Naive thymus-derived CD8-positive, alpha-beta T cell (primary cell): ENCODE measurements at regions not wholly inside any gene's neighbourhood (a gene's known extent, or its start where the extent isn't known, plus 50 kb on each side); places are given as distances from the start of the nearest gene placed in this dataset.
"Not testable (repeated sequence)": the region's sequence is repeated elsewhere in the genome, so short reads cannot be mapped to it uniquely, and the experiment has no call there.

Experiments
- ATAC-seq, 2 donors: fragments of 150-1000 bp; cut with Tn5 transposase in 1 of 2; sonication (Bioruptor Pico), chemical (Tn5 transposase) in 1 of 2; 1 replicate in 1 of 2; 2 replicates in 1 of 2; pipeline ENCODE4 v1.10.0; 2021; ENCODE audit warnings: mild to moderate bottlenecking in 2 of 2, moderate library complexity in 2 of 2
- POLR2A ChIA-PET: fragments of 350-600 bp; sonication (Branson Sonifier 250); formaldehyde crosslinking; loops from one replicate; lab custom pipeline; 2021; ENCODE audit warnings: antibody characterized with exemption; lab: Charles Lee
- DNase-seq, 10 donors: peaks; one replicate each; pipeline versions ENCODE4 v3.0.0 to v3.0.0-alpha.2; 2020 to 2022
- H3K27ac Mint-ChIP-seq, 10 donors: one replicate each; pipeline ENCODE4 v1.8.0; 2020 to 2022; ENCODE audit warnings: mild to moderate bottlenecking in 10 of 10, mixed read lengths in 10 of 10, moderate library complexity in 4 of 10, inconsistent platforms in 1 of 10
- H3K27me3 Mint-ChIP-seq, 5 donors: one replicate each; pipeline ENCODE4 v1.8.0; 2021 to 2022; ENCODE audit warnings: mixed read lengths in 5 of 5
- H3K36me3 Mint-ChIP-seq, 3 donors: one replicate each; pipeline ENCODE4 v1.8.0; 2020 to 2022; ENCODE audit warnings: mixed read lengths in 3 of 3, mild to moderate bottlenecking in 2 of 3, inconsistent platforms in 1 of 3
- H3K4me1 Mint-ChIP-seq, 4 donors: one replicate each; pipeline ENCODE4 v1.8.0; 2021 to 2022; ENCODE audit warnings: mixed read lengths in 4 of 4
- H3K4me3 Mint-ChIP-seq, 10 donors: one replicate each; pipeline ENCODE4 v1.8.0; 2020 to 2022; ENCODE audit warnings: mild to moderate bottlenecking in 10 of 10, mixed read lengths in 10 of 10, moderate library complexity in 6 of 10, inconsistent platforms in 1 of 10
- H3K9me3 Mint-ChIP-seq, 9 donors: one replicate each; pipeline ENCODE4 v1.8.0; 2020 to 2022; ENCODE audit warnings: mixed read lengths in 9 of 9, mild to moderate bottlenecking in 3 of 9, inconsistent platforms in 1 of 9, moderate library complexity in 1 of 9

GRCh38 chr14:51597261-51598001 lies 54.3 kb upstream of the FRMD6 start:
- peaks cover 0 to 6% (median 3%) of the 10 kb centered on the region in 4 donors for H3K4me1 Mint-ChIP-seq
- no peak for ATAC-seq
- POLR2A ChIA-PET, result no interaction called here
- DNase-seq, result no peak
- peaks cover 3 to 13% (median 12%) of the 10 kb centered on the region in 5 donors for H3K27me3 Mint-ChIP-seq
- H3K4me3 Mint-ChIP-seq, result no peak overlapping the region
- H3K9me3 Mint-ChIP-seq, result no peaks in the 10 kb centered on the region
- H3K27ac Mint-ChIP-seq, result no peak overlapping the region
- H3K36me3 Mint-ChIP-seq, result no peaks in the 10 kb centered on the region

GRCh38 chr14:51598924-51599600 lies 52.6 kb upstream of the FRMD6 start:
- H3K4me3 Mint-ChIP-seq, H3K9me3 Mint-ChIP-seq, DNase-seq, H3K36me3 Mint-ChIP-seq, ATAC-seq, H3K4me1 Mint-ChIP-seq, H3K27ac Mint-ChIP-seq: not testable (repeated sequence)
- H3K27me3 Mint-ChIP-seq, result peaks cover 3 to 21% (median 14%) of the 10 kb centered on the region in 5 donors
- POLR2A ChIA-PET, result interaction anchor here (0.7 kb wide), 1 partner anchor 34 kb away, joined by 5 read pairs; no protein-coding TSS in a partner anchor

- H3K27ac Mint-ChIP-seq, result no peak overlapping the region
Measured at GRCh38 chr14:51600658-51601057, 51.1 kb upstream of the FRMD6 start.

More at GRCh38 chr14:51600658-51601057, 51.1 kb upstream of the FRMD6 start:
- no peaks in the 10 kb centered on the region for H3K36me3 Mint-ChIP-seq
- H3K27me3 Mint-ChIP-seq, result peaks cover 2 to 14% (median 10%) of the 10 kb centered on the region in 5 donors
- no peak for ATAC-seq
- H3K4me1 Mint-ChIP-seq, result no peaks in the 10 kb centered on the region
- POLR2A ChIA-PET, result no interaction called here
- no peak overlapping the region for H3K4me3 Mint-ChIP-seq
- DNase-seq, result no peak
- H3K9me3 Mint-ChIP-seq, result no peaks in the 10 kb centered on the region
